ENCODE measurements at regions not wholly inside any gene's neighbourhood (a gene's known extent, or its start where the extent isn't known, plus 50 kb on each side); places are given as distances from the start of the nearest gene placed in this dataset.

- H2BK12ac ChIP-seq (ENCODE audit: insufficient read length, low read depth, low read length): no peak overlapping the region
- no peaks in the 10 kb centered on the region for H3K79me2 ChIP-seq (ENCODE audit: insufficient read depth, low read length)
- Mint-ChIP-seq H3K27ac (no peak overlapping the region), H3K36me3 (ENCODE audit: insufficient read depth in 1 of 3, low read depth in 3 of 3) (peaks cover 12 to 22% (median 17%) of the 10 kb centered on the region in 3 experiments), H3K9me3 (peaks cover 21 to 26% of the 10 kb centered on the region in 2 experiments), H3K27me3 (ENCODE audit: low read depth) (no peaks in the 10 kb centered on the region), H3K4me3 (no peak overlapping the region), H3K4me1 (peaks cover 5 to 6% of the 10 kb centered on the region in 2 experiments; a peak in 2 of 4 replicates)
- no peak for DNase-seq
- H3K56ac ChIP-seq (ENCODE audit: insufficient read length, low read depth, low read length): no peak overlapping the region
- H3K18ac ChIP-seq (ENCODE audit: insufficient read length, low read depth, low read length): no peak overlapping the region
- H2BK20ac ChIP-seq (ENCODE audit: low read depth, low read length, poor library complexity, severe bottlenecking): no peak overlapping the region
- H3K9ac ChIP-seq (ENCODE audit: extremely low read depth, insufficient read length, low read length): no peak overlapping the region
- no peak overlapping the region for H4K91ac ChIP-seq (ENCODE audit: insufficient read length, low read depth, low read length)
- no peak overlapping the region for H3K4me2 ChIP-seq (ENCODE audit: insufficient read depth, insufficient read length, low read length)
- no peak overlapping the region for H3T11ph ChIP-seq (ENCODE audit: low read length)
- no peak overlapping the region for H3K4ac ChIP-seq (ENCODE audit: low read depth, low read length)
- H3K23me2 ChIP-seq (ENCODE audit: insufficient read length, low read depth, low read length, poor library complexity, severe bottlenecking): no peaks in the 10 kb centered on the region
- H2AFZ ChIP-seq (ENCODE audit: low read length): no peak overlapping the region
- no peak overlapping the region for H2BK5ac ChIP-seq (ENCODE audit: insufficient read length, low read length)
- H4K20me1 ChIP-seq (ENCODE audit: control insufficient read depth, insufficient read depth, insufficient read length): no peaks in the 10 kb centered on the region
- no peak overlapping the region for H4K8ac ChIP-seq (replicated peaks; ENCODE audit: insufficient read length, low read depth, low read length)
- no peak overlapping the region for H2BK15ac ChIP-seq (ENCODE audit: low read depth, low read length)
- H3K27me3 ChIP-seq (ENCODE audit: insufficient read depth, low read length): no peaks in the 10 kb centered on the region
- no peak overlapping the region for H3K27ac ChIP-seq (ENCODE audit: insufficient read length, low read depth, low read length)
- H3K14ac ChIP-seq (ENCODE audit: insufficient read depth, low read length): no peak overlapping the region
- H2AK5ac ChIP-seq (ENCODE audit: insufficient read length, low read length): no peak overlapping the region
- H3K79me1 ChIP-seq (ENCODE audit: insufficient read depth, low read depth, low read length, poor library complexity, severe bottlenecking): no peaks in the 10 kb centered on the region
- TF ChIP-seq CTCF (conservative IDR thresholded peaks at IDR 0.05): no peak
- H2BK120ac ChIP-seq (ENCODE audit: low read depth, low read length, poor library complexity, severe bottlenecking): no peak overlapping the region
- H3K4me1 ChIP-seq (ENCODE audit: insufficient read depth, low read length): no peaks in the 10 kb centered on the region
- no peak overlapping the region for H3K23ac ChIP-seq (ENCODE audit: insufficient read length, low read depth, low read length)
- H3K9me3 ChIP-seq (ENCODE audit: control insufficient read depth, low read depth, low read length): no peaks in the 10 kb centered on the region
- WGBS (ENCODE audit: extremely low coverage, insufficient read length, low lambda C conversion rate): no CpG with 5 or more reads among the region's 2 CpGs
- H4K5ac ChIP-seq (ENCODE audit: insufficient read length, low read depth, low read length): no peak overlapping the region
These were observed 667.3 kb downstream of the DTWD2 start for GRCh38 chr5:118321081-118321480.
